HCT116 (cell line): ENCODE measurements at regions not wholly inside any gene's neighbourhood (a gene's known extent, or its start where the extent isn't known, plus 50 kb on each side); places are given as distances from the start of the nearest gene placed in this dataset.

Experiments
- CTCF ChIP-seq, 3 experiments: fragments of 200-600 bp in 1 of 3; sonication (generic) in 1 of 3; IDR thresholded peaks in 2 of 3; conservative IDR thresholded peaks in 1 of 3; 2 replicates each; pipeline ENCODE4 v1.5.1; 2012 to 2017; ENCODE audit warnings: low read depth in 2 of 3, low read length in 2 of 3, antibody characterized with exemption in 1 of 3, borderline replicate concordance in 1 of 3, control low read depth in 1 of 3, mild to moderate bottlenecking in 1 of 3, mixed read lengths in 1 of 3, mixed run types in 1 of 3, moderate library complexity in 1 of 3; ENCODE audit not compliant: insufficient read depth in 1 of 3
- POLR2A ChIP-seq: IDR thresholded peaks from 2 replicates; pipeline ENCODE4 v1.7.0; 2011; ENCODE audit warnings: borderline replicate concordance; ENCODE audit not compliant: insufficient read depth, insufficient read length; ENCODE audit errors: extremely low read depth
- POLR2AphosphoS5 ChIP-seq: IDR thresholded peaks from 2 replicates; pipeline ENCODE4 v1.6.1; 2011; ENCODE audit warnings: mild to moderate bottlenecking, low read depth, low read length, moderate library complexity
- ZNF274 ChIP-seq: fragments of 200-500 bp; sonication (Bioruptor generic); IDR thresholded peaks from 2 replicates; pipeline ENCODE4 v1.6.1; 2014; ENCODE audit warnings: mild to moderate bottlenecking, low read depth, low read length, inconsistent platforms

GRCh38 chr2:57669570-57669969 lies 377.0 kb upstream of the VRK2 start:
- TF ChIP-seq CTCF (IDR thresholded peaks at IDR 0.05 in 2 of 3, conservative IDR thresholded peaks at IDR 0.05 in 1 of 3; ENCODE audit: borderline replicate concordance in 1 of 3, insufficient read depth in 1 of 3, low read depth in 2 of 3, low read length in 2 of 3) (no peak), ZNF274 (no peak), POLR2A (no peak), POLR2AphosphoS5 (no peak)
